ENCODE measurements at regions not wholly inside any gene's neighbourhood (a gene's known extent, or its start where the extent isn't known, plus 50 kb on each side); places are given as distances from the start of the nearest gene placed in this dataset.
"Not testable (repeated sequence)": the region's sequence is repeated elsewhere in the genome, so short reads cannot be mapped to it uniquely, and the experiment has no call there.

DNA sequence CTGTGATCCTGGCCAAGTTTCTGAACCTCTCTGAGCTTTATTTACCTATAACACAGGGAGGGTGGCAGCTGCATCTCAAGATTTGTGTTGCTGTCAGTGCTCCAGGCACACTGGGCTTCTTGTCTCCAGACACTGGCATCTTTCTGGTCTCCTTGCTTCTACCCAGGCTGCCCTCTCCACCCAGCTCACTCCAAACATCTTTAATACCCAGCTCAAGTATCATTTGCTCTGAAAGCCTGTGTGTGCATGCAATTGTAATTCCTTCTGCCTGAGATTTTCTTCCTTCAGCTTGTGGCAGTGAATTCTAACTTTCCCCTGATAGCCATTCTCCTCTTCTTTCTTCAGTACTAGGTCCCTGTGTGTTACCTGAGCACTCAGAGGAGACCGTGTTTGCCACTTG lies 50.7 kb upstream of the USP7 start:
- Histone ChIP-seq H3K4me1 (ENCODE audit: control insufficient read depth, insufficient read depth, low read length) (no peaks in the 10 kb centered on the region), H3K27ac (ENCODE audit: low read length) (no peak overlapping the region), H3K9me3 (ENCODE audit: control insufficient read depth, low read length) (peaks cover 3% of the 10 kb centered on the region), H3K4me3 (ENCODE audit: low read length) (no peak overlapping the region), H3K27me3 (ENCODE audit: control insufficient read depth, insufficient read depth) (no peaks in the 10 kb centered on the region)
- no peak for DNase-seq
- intact Hi-C loops (cut with DNase I) = no loop called here
- ATAC-seq = no peak
- WGBS = 96% methylated on average over 1 of the region's 1 CpG

DNA sequence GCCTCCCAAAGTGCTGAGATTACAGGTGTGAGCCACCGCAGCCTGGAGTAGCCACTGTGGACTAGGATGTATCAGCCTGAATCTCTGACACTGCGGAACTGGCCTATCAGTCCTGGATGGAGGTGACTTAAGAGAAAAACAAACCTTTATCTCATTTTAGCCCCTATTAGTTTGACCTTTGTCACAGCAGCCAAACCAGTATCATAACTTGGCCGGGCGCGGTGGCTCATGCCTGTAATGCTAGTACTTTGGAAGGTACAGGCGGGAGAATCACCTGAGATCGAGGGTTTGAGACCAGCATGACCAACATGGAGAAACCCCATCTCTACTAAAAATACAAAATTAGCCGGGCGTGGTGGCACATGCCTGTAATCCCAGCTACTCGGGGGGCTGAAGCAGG lies 51.8 kb upstream of the USP7 start:
- intact Hi-C loops (cut with DNase I) = no loop called here
- DNase-seq (no peak), ATAC-seq (no peak)
- Histone ChIP-seq H3K9me3 (ENCODE audit: control insufficient read depth, low read length) (peaks cover 3% of the 10 kb centered on the region), H3K4me3 (ENCODE audit: low read length) (no peak overlapping the region), H3K27ac (ENCODE audit: low read length) (no peak overlapping the region), H3K4me1 (ENCODE audit: control insufficient read depth, insufficient read depth, low read length) (no peaks in the 10 kb centered on the region), H3K27me3 (ENCODE audit: control insufficient read depth, insufficient read depth) (no peaks in the 10 kb centered on the region)
- WGBS = 92% methylated on average over 10 of the region's 10 CpGs

DNA sequence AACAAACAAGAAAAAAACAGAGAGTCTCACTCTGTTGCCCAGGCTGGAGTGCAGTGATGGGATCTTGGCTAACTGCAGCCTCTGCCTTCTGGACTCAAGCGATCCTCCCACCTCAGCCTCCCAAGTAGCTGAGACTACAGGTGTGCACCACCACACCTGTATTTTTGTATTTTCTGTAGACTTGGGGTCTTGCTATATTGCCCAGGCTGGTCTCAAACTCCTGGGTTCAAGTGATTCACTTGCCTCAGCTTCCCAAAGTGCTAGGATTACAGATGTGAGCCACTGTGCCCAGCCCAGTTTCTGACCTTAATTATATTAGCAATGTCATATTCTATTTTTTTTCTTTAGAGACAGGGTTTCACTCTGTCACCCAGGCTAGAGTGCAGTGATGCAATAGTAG lies 52.3 kb upstream of the USP7 start:
- DNase-seq; intact Hi-C loops (cut with DNase I); H3K4me1 ChIP-seq (ENCODE audit: control insufficient read depth, insufficient read depth, low read length); H3K4me3 ChIP-seq (ENCODE audit: low read length); ATAC-seq; H3K27ac ChIP-seq (ENCODE audit: low read length); H3K9me3 ChIP-seq (ENCODE audit: control insufficient read depth, low read length); H3K27me3 ChIP-seq (ENCODE audit: control insufficient read depth, insufficient read depth): not testable (repeated sequence)
- WGBS = 100% methylated on average over 1 of the region's 1 CpG

DNA sequence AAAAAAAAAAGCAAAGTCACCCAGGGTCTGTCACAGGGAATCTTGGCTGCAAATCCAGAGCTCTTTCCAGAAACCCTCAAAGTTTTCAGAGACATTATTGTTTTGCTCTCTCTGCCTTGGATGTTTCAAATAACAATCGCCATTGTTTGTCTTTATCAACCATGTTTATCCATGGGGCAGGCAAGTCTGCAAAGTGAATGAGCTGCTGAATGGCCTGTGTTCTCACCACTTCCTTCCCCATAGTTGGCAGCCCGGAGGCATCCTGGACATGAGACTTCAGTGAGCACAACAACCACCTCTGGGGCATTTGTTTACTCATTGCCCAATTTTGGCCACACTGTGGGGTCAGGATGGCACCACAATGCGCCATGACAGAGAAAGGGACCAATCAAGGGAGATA lies 53.1 kb upstream of the USP7 start:
- H3K27ac ChIP-seq (ENCODE audit: low read length) = no peak overlapping the region
- intact Hi-C loops (cut with DNase I) = no loop called here
- no peaks in the 10 kb centered on the region for H3K27me3 ChIP-seq (ENCODE audit: control insufficient read depth, insufficient read depth)
- H3K4me1 ChIP-seq (ENCODE audit: control insufficient read depth, insufficient read depth, low read length) = no peaks in the 10 kb centered on the region
- WGBS = 65% methylated on average over 3 of the region's 3 CpGs
- peaks cover 3% of the 10 kb centered on the region for H3K9me3 ChIP-seq (ENCODE audit: control insufficient read depth, low read length)
- H3K4me3 ChIP-seq (ENCODE audit: low read length) = no peak overlapping the region
- DNase-seq = no peak
- ATAC-seq = no peak

DNA sequence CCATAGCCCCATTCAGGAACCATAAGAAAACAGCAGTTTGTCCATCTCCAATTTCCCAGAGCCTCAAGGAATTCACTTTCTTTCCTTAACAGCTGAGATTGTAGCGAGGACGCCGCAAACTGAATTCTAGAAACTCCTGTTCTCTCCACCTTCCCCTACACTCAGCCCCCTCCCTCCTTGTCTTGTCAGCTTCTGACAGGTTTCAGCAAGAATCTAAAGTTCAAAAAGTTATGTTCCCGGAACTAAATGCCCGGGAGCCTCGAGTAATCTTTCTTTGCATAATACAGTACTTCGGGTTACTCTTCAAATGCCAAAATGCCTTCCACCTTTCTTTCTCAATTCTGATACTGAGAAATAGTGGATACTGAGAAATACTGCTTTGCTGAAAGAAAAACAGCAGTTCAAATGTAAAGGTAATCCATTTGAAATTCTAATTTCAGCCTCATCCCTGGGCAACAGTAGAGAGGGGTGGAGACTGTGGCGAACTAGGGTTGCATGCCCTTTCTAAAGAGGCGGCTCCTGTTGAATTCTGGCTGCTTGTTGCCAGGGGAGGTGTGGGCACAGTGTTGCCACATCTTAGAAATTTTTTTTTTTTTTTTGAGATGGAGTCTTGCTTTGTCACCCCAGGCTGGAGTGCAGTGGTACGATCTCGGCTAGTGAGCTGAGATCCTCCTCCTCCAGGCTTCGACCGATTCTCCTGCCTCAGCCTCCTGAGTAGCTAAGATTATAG lies 63.5 kb upstream of the USP7 start:
- DNase-seq = no peak
- ATAC-seq = no peak
- no peaks in the 10 kb centered on the region for H3K27me3 ChIP-seq (ENCODE audit: control insufficient read depth, insufficient read depth)
- WGBS = 77% methylated on average over 13 of the region's 13 CpGs
- H3K4me3 ChIP-seq (ENCODE audit: low read length) = no peak overlapping the region
- no peak overlapping the region for H3K27ac ChIP-seq (ENCODE audit: low read length)
- intact Hi-C loops (cut with DNase I) = no loop called here
- no peaks in the 10 kb centered on the region for H3K9me3 ChIP-seq (ENCODE audit: control insufficient read depth, low read length)
- no peaks in the 10 kb centered on the region for H3K4me1 ChIP-seq (ENCODE audit: control insufficient read depth, insufficient read depth, low read length)

DNA sequence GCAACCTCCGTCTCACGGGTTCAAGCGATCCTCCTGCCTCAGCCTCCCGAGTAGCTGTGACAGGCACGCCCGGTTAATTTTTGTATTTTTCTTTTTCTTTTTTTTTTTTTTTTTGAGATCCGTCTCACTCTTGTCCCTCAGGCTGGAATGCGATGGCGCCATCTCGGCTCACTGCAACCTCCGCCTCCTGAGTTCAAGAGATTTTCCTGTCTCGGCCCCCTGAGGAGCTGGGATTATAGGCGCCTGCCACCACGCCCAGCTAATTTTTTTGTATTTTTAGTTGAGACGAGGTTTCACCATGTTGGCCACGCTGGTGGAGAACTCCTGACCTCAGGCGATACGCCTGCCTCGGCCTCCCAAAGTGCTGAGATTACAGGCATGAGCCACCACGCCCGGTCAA lies 63.0 kb upstream of the HAPSTR1 start:
- H3K4me3 ChIP-seq (ENCODE audit: low read length); intact Hi-C loops (cut with DNase I); H3K27me3 ChIP-seq (ENCODE audit: control insufficient read depth, insufficient read depth); H3K27ac ChIP-seq (ENCODE audit: low read length); DNase-seq; ATAC-seq; H3K9me3 ChIP-seq (ENCODE audit: control insufficient read depth, low read length); H3K4me1 ChIP-seq (ENCODE audit: control insufficient read depth, insufficient read depth, low read length): not testable (repeated sequence)
- 86% methylated on average over 21 of the region's 21 CpGs for WGBS

DNA sequence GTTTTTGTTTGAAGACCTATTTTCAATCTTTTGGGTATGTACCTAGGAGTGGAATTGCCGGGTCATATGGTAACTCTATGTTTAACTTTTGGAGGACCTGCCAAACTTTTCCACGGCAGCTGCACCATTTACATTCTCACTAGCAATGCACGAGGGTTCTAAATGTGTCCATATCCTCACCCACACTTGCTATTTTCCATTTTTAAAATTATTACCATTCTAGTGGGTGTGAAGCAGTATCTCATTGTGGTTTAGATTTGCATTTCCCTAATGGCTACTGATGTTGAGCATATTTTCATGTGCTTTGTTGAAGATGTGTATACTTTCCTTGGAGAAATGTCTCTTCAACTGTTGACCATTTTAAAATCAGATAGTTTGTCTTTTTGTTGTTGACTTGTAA lies 60.3 kb upstream of the HAPSTR1 start:
- Histone ChIP-seq H3K4me3 (ENCODE audit: low read length) (no peak overlapping the region), H3K4me1 (ENCODE audit: control insufficient read depth, insufficient read depth, low read length) (no peaks in the 10 kb centered on the region), H3K9me3 (ENCODE audit: control insufficient read depth, low read length) (no peaks in the 10 kb centered on the region), H3K27ac (ENCODE audit: low read length) (no peak overlapping the region), H3K27me3 (ENCODE audit: control insufficient read depth, insufficient read depth) (no peaks in the 10 kb centered on the region)
- DNase-seq (no peak), ATAC-seq (no peak)
- intact Hi-C loops (cut with DNase I) = no loop called here
- WGBS = 75% methylated on average over 3 of the region's 3 CpGs

DNA sequence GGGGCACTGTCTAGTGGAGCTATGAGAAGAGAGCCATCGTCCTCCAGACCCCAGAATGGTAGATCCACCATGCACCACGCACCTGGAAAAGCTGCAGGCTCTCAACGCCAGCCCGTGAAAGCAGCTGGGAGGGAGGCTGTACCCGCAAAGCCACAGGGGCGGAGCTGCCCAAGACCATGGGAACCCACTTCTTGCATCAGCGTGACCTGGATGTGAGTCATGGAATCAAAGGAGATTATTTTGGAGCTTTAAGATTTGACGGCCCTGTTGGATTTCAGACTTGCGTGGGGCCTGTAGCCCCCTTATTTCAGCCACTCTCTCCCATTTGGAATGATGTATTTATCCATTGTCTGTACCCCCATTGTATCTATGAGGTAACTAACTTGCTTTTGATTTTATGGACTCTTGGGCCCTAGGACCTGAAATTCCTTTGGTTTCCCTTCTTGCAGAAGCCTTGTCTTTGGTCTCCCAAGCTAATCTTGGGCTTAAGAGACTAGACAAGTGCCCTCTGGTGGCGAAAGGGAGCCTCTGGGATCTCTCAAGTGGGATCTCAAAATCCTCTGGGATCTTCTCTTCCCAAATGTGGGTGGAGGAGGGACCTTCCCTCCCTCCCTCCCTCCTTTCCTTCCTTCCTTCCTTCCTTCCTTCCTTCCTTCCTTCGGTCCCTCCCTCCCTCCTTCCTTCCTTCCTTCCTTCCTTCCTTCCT lies 58.2 kb upstream of the HAPSTR1 start:
- H3K9me3 ChIP-seq (ENCODE audit: control insufficient read depth, low read length) = no peaks in the 10 kb centered on the region
- H3K4me3 ChIP-seq (ENCODE audit: low read length) = no peak overlapping the region
- no peaks in the 10 kb centered on the region for H3K4me1 ChIP-seq (ENCODE audit: control insufficient read depth, insufficient read depth, low read length)
- ATAC-seq (no peak), DNase-seq (peak in 1 of 3 donors; percentile 55)
- no peak overlapping the region for H3K27ac ChIP-seq (ENCODE audit: low read length)
- intact Hi-C loops (cut with DNase I) = no loop called here
- 75% methylated on average over 11 of the region's 11 CpGs for WGBS
- H3K27me3 ChIP-seq (ENCODE audit: control insufficient read depth, insufficient read depth) = no peaks in the 10 kb centered on the region

DNA sequence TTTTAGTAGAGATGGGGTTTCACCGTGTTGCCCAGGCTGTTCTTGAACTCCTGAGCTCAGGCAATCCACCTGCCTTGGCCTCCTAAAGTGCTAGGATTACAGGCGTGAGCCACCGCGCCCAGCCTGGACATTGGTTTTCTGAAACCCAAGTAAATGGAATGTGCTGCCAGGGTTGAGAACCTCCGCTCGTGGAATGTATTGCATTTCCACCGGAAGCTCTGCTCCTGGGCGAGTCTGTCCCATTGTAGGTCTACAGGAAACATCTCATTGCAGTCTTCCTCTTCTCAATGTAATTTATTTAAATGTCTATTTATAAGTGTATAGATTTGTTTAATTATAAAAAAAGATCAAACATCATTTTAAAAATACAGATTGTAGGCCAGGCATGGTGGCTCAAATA lies 57.4 kb upstream of the HAPSTR1 start:
- no peaks in the 10 kb centered on the region for H3K27me3 ChIP-seq (ENCODE audit: control insufficient read depth, insufficient read depth)
- intact Hi-C loops (cut with DNase I) = no loop called here
- no peak overlapping the region for H3K27ac ChIP-seq (ENCODE audit: low read length)
- no peak overlapping the region for H3K4me3 ChIP-seq (ENCODE audit: low read length)
- DNase-seq (no peak), ATAC-seq (no peak)
- H3K9me3 ChIP-seq (ENCODE audit: control insufficient read depth, low read length) = no peaks in the 10 kb centered on the region
- WGBS = 71% methylated on average over 8 of the region's 8 CpGs
- H3K4me1 ChIP-seq (ENCODE audit: control insufficient read depth, insufficient read depth, low read length) = no peaks in the 10 kb centered on the region

DNA sequence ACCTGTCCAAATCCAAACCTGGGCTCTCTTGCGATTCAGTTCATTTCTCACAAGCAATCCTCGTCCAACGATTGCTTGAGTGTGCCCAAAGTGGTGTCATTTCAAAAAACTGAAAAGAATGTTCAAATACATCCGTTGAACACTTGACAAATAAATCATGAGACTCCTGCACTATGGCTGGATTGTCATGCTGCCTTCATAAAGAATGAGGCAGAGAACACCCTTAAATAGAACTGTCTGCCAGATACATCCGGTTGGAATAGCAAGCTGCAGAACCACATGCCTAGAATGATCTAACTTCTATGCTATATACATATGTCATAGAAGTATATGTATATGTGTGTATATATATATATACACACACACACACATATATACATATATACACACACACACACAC lies 55.4 kb upstream of the HAPSTR1 start:
- H3K9me3 ChIP-seq (ENCODE audit: control insufficient read depth, low read length) = no peaks in the 10 kb centered on the region
- no peaks in the 10 kb centered on the region for H3K27me3 ChIP-seq (ENCODE audit: control insufficient read depth, insufficient read depth)
- ATAC-seq (no peak), DNase-seq (no peak)
- no peaks in the 10 kb centered on the region for H3K4me1 ChIP-seq (ENCODE audit: control insufficient read depth, insufficient read depth, low read length)
- WGBS = 77% methylated on average over 5 of the region's 5 CpGs
- intact Hi-C loops (cut with DNase I) = no loop called here
- H3K27ac ChIP-seq (ENCODE audit: low read length) = no peak overlapping the region
- no peak overlapping the region for H3K4me3 ChIP-seq (ENCODE audit: low read length)

DNA sequence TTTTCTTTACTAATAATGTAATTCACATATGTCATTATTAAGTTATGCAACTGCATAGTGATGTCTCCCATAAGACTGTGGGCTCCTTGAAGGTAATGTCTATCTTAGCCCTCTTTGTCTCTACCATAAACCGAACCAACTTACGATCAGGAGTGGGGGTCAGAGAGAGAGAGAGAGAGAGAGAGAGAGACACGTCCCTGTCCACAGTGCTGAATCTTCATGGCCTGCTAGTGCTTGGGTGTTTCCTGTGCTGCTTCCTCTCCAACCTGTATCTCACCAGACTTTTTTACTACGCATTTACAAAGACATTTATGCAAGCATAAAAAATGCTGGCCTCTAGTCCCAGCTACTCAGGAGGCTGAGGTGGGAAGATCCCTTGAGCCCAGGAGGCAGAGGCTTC lies 52.2 kb upstream of the HAPSTR1 start:
- intact Hi-C loops (cut with DNase I) = no loop called here
- Histone ChIP-seq H3K27me3 (ENCODE audit: control insufficient read depth, insufficient read depth) (no peaks in the 10 kb centered on the region), H3K4me3 (ENCODE audit: low read length) (no peak overlapping the region), H3K27ac (ENCODE audit: low read length) (no peak overlapping the region), H3K4me1 (ENCODE audit: control insufficient read depth, insufficient read depth, low read length) (no peaks in the 10 kb centered on the region), H3K9me3 (ENCODE audit: control insufficient read depth, low read length) (no peaks in the 10 kb centered on the region)
- no peak for ATAC-seq
- 46% methylated on average over 4 of the region's 4 CpGs for WGBS
- DNase-seq = no peak

Measured in right cardiac atrium (tissue), 5 donors.